Tongue (tissue), 1 donor: ENCODE measurements at regions not wholly inside any gene's neighbourhood (a gene's known extent, or its start where the extent isn't known, plus 50 kb on each side); places are given as distances from the start of the nearest gene placed in this dataset.
"Not testable (repeated sequence)": the region's sequence is repeated elsewhere in the genome, so short reads cannot be mapped to it uniquely, and the experiment has no call there.

Experiments
- DNase-seq: peaks from one replicate; pipeline ENCODE4 v3.0.0-alpha.2; 2015

- no peak for DNase-seq
Observed at GRCh38 chr3:87793337-87793877, 265.4 kb downstream of the CGGBP1 start.

GRCh38 chr3:87792534-87793336 lies 266.1 kb downstream of the CGGBP1 start, which contains the start of gene HTR1F:
TSS of gene HTR1F (plus strand) at chr3:87792706.
- DNase-seq = peak; percentile 10

- no peak for DNase-seq
Observed at GRCh38 chr3:87792198-87792533, 266.6 kb downstream of the CGGBP1 start.

- DNase-seq = no peak
Observed at GRCh38 chr3:87791248-87792027, 267.4 kb downstream of the CGGBP1 start.

DNA sequence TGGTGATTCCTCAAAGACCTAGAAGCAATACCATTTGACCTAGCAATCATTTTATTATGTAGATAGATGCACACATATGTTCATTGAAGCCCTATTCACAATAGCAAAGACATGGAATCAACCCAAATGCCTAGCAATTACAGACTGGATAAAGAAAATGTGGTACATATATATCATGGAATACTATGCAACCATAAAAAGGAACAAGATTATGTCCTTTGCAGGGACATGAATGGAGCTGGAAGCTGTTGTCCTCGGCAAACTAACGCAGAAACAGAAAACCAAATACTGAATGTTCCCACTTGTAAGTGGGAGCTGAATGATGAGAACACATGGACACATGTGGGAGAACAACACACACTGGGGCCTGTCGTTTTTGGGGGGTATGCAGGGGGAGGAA lies 269.8 kb downstream of the CGGBP1 start:
- not testable (repeated sequence) for DNase-seq

- no peak for DNase-seq
Observed at GRCh38 chr3:87788516-87788915, 270.3 kb downstream of the CGGBP1 start.

- DNase-seq = no peak
Observed at GRCh38 chr3:87780811-87781210, 278.0 kb downstream of the CGGBP1 start.

DNA sequence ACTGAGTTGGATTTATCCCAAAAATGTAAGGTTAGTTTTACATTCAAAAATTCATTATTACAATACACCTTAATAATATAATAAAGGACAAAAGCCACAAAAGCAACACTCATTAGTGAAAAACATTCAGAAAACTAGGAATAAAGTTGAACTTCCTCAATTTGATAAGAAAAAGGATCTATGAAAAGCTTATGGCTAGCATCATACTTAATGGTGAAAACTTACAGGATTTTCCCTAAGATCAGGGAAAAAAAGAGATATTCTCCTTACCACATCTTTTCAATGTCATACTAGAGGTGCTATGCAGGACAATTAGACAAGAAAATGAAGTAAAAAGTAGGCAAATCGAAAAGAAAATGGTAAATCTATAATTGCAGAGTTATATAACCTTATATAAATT lies 279.9 kb downstream of the CGGBP1 start:
- DNase-seq = no peak

GRCh38 chr3:87771337-87772192 lies 287.2 kb downstream of the CGGBP1 start:
- peak; percentile 6 for DNase-seq

- DNase-seq = no peak
Observed at GRCh38 chr3:87766721-87767120, 292.1 kb downstream of the CGGBP1 start.

GRCh38 chr3:87765256-87765655 lies 293.5 kb downstream of the CGGBP1 start:
- DNase-seq = no peak

DNA sequence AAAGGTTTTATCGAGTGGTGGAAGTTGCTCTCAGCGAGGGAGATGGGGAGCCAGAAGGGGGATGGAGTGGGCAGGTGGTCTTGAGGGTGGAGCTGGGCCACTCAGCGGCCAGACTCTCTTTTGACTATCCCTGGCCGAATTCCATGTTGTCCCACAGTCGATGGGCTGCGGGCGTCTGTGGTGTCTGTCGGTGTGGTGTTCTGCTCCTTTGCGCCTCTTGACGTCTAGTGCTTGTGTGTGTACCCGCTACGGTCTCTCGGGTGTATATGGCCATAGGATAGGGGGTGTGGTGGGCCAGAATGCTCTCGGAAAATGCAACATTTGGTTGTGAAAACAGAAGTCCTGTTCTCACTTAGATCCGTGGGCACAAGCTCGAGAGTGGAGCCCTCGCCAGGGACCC lies 297.0 kb downstream of the CGGBP1 start:
- no peak for DNase-seq

DNA sequence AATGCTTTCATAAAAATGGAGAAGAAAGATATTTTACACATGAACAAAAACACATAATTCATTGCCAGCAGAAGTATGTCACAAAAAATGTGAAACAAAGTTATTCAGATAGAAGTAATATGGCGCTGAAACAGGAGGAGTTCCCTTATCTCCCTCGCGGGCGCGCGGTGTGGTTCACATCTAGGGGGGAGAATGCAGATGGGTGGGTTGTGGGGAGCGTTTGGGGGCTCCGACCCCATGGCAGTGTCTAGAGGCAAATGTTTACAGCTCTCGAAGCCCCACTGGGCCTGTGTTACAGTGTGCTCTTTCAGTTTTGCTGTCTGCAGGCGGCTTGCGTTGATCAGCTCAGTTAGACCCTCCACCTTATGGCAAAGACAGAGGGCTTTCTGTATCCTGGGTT lies 297.5 kb downstream of the CGGBP1 start:
- DNase-seq = no peak

- DNase-seq = no peak
Observed at GRCh38 chr3:87756616-87757015, 302.2 kb downstream of the CGGBP1 start.

- no peak for DNase-seq
Observed at GRCh38 chr3:87755852-87756251, 303.0 kb downstream of the CGGBP1 start.

- DNase-seq = no peak
Observed at GRCh38 chr3:87742250-87742649, 316.6 kb downstream of the CGGBP1 start.

DNA sequence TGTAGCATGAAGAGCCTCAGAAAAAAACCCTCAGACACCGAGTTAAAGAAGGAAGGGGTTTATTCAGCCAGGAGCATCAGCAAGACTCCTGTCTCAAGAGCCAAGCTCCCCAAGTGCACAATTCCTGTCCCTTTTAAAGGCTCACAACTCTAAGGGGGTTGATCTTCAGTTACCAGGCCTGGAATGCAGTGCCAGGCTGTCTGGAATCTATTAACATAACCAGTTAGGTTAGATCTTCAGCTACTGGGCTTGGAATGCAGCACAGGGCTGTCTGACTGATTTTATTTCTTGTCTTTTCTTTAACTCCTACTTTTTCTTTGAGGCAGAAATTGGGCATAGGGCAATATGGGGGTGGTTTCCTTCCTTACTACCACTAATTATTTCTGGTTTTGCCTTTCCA lies 317.9 kb downstream of the CGGBP1 start:
- DNase-seq = not testable (repeated sequence)

DNA sequence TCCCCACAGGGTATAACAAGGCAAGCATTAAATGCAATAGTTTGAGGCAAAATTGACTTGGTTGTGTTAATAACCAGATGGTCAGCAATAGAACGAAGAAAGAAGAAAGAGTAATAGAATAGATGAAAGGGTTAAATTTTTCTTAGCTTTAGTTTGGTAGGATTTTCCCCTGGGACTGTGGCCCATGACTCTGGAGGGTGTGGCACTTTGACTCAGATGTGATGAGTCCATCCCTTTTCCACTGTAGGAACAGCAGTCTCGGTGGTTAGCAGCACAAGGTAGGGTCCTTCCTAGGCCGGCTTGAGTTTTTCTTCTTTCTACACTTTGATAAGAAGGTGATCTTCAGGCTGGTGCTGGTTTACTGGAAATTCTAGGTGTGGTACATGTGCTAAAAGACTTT lies 321.0 kb downstream of the CGGBP1 start:
- DNase-seq = not testable (repeated sequence)

DNA sequence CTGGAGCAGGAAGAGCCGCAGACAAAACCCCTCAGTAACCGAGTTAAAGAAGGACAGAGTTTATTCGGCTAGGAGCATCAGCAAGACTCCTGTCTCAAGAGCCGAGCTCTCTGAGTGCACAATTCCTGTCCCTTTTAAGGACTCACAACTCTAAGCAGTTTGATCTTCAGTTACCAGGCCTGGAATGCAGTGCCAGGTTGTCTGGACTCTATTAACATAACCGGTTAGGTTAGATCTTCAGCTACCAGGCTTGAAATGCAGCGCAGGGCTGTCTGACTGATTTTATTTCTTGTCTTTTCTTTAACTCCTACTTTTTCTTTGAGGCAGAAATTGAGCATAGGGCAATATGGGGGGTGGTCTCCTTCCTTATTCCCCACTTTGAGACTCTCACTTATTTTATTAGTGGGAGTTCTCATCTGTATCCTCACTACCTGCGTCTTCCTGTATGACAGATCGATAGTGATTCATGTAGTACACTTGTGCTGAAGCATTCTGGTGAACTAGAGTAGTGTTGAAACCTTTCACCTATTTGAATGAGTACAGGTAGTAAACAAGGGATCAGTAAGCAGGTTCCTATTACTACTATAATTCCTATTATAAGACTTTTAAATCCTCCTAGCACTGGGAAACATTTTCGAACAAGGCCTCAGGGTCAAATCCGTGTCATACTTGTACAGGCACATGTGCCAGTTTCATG lies 325.0 kb downstream of the CGGBP1 start:
- DNase-seq = no peak

DNA sequence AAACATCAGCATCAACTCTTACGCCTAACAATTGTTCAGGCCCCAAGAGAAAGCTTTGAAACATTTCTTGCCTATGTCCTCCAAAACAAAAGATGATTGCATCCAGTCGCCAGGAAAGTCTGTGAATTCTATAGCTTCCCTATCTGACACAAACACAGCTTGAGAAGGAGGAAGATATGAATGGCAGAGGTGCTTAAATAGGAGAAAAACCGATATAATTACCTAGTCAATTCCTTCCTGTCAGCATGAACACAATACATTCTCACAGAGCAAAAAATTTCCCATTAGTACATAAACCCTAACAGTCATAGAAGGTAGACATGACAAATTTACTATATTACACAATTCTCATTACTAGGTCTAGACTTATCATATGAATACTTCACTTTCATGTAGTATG lies 326.5 kb downstream of the CGGBP1 start:
- no peak for DNase-seq

DNA sequence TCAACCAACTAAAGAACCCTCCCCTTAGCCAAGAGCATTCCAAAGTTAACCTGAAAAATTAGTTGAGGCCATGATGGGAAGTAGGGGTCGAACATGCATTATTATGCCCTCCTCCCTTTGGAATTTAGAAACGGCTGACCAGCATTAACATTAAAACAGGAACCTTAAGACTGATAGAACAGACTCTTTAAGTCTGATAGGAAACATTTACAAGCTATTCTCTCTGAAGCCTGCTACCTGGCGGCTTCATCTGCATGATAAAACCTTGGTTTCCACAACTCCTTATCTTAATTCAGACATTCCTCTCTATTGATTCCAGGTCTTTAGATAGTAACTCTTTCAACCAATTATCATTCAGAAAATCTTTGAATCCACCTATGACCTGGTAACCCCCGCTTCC lies 331.0 kb downstream of the CGGBP1 start:
- no peak for DNase-seq

DNA sequence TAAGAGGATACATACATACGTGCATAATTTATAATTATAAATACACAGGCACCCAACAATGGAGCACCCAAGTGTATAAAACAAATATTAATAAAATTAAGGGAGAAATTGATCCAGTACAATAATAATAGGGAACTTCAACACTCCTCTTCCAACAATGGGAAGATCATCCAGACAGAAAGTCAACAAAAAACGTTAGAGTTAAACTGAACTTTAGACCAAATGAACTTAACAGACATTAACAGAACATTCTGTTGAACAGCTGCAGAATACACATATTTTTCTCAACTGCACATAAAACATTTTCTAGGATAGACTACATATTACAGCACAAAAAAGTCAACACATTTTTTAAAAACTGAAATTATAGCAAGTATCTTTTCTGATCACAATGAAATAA lies 339.7 kb downstream of the CGGBP1 start:
- no peak for DNase-seq
